SKM-1 treated with dmso at 0.1 percent for 144 hours (cell line): ENCODE measurements at regions not wholly inside any gene's neighbourhood (a gene's known extent, or its start where the extent isn't known, plus 50 kb on each side); places are given as distances from the start of the nearest gene placed in this dataset.
"Not testable (repeated sequence)": the region's sequence is repeated elsewhere in the genome, so short reads cannot be mapped to it uniquely, and the experiment has no call there.

Experiments used
- DNase-seq: peaks from one replicate; lab custom pipeline; 2025; ENCODE audit not compliant: unreplicated experiment; lab: John Stamatoyannopoulos, UW

DNA sequence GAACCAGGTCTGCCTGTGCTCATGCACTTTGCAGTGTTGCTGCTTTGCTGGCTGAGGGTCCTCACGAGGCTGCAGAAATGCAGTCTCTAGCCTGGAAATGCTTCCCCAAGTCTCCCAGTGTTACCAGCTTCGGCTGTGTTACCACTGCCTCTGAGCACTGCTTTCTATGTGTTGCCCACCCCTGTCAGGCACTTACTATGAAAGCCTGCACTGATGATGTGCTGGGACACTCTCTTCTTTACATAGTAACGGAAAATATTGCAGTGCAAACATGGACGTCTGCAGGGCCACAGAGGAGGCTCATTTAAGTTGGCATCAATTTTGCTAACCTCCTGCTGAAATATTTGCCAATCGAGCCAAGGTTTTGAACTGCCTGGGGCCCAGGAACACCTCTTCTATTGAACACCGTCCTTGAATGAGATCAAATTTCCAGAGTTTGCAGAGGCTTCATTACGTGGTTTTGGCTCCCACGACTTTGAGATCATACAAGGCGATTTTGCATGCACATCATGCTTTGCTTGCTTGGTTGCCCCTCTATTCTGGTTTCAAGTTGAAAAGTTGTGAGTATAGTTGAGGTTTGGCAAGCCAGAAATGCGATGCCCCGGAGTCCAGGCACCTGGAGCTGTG lies 404.7 kb upstream of the PODXL start:
- no peak for DNase-seq

DNA sequence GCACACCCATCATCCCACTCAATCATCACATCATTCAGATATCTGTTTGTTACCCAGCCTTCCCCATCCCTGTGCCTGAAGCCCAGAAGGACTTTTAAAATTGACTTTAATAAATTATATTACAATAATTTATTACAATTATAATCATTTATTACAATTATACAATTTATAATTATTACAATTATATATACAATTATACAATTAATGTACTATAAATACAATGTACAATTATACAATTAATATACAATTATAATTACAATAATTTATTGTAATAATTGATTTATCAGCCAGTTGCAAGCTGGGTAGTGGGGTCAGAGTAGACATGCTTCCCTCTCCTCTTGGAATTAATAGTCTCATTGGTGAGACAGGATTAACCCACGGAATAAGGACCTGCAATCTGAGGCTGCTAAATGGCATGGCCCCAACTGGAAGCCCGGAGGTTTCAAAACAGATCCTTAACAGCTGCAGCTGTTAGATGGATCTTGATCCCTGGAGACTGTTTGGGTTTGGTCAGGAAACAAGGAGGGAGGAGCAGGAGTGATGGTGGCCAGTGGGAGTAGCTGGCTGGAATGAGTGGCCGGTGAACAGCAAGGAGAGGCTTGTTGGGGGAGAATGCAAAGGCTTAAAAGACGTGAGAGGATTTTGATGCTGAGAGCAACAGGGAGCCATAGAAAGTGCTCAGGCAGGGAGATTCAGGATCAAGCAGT lies 402.8 kb upstream of the PODXL start:
- DNase-seq = no peak

DNA sequence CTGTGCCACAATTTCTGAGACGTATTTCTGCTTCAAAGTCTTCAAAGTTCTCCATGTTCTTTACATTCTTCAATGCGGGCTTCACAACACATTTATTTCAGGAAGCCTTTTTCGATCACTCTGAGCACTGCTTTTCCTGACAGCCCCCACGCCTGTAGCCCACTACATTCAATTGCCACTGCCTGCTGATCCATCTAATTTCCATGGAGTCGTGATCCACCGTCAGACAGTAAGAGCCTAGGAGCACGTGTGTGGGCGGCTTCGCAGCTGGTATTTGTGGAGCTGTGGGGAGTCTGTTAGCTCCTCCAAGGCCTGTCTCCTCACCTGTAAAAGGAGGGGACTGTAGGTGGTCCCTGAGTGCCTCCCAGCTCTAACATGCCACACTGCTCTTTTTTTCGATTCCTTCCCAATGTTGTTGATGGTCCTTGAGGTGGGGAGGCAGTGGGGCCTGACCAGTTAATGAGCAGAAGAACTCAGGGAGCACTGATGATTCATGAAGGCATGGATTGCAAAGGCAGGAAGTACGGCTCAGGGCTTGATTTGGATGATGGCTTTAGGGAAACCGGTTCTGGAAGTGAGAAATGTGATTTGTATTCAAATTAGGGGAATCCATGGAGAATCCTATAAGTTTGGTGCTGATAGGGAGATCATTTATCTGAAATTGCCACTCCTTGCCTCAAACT lies 401.1 kb upstream of the PODXL start:
- no peak for DNase-seq

DNA sequence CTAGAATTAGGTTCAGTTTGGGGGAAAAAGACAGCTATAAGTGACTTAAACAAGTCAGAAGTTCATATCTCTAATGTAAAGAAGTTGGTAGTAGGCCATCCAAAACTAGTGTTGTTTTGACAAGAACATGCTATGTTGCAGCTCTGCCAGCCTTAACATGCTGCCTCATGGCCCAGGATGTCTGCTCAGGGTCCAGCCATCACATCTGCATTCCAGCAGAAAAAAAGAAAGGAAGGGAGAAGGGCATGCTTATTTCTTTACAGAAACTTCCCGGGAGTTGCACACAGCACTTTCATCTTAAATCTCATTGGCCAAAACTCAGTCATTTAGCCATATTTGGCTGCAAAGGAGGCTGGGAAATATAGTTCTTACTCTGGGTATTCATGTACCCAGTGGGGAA lies 400.4 kb upstream of the PODXL start:
- no peak for DNase-seq

DNA sequence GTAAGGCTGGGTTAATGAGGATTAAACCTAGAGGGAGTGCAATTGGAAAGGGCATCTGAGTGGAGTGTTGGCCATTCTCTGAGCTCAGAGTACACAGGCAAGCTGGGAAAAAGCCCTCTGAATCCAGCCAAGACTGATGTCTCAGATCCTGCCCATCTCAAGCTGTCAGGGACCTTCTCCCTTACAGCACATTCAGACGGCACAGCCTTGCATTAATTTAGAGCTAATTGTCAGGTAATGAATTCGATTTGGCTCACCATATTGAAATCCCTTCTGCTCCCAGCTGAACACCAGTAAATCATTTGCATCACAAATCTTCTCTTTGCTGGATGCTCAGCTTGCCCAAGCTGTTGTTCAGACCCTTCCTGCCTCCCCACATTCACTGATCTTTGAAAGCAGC lies 399.3 kb upstream of the PODXL start:
- DNase-seq = no peak

DNA sequence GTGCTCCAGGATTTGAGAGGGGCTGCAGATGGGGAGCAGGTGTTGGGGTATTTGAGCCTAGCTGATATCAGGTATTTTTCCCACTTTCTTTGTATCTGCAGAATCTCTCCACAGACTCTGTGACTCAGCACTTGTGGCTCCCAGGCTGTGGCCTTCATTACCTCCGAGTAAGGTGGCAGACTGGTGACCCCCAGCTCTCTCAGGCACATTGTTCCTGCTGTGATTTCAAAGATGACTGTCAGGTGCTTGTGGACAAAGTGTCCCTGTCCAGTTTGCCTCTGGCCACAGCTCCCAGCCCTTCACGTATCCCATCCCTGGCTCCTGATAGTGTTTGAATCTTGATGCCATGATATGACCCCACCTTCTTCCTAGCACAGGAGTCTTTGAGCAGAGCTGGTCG lies 396.8 kb upstream of the PODXL start:
- DNase-seq = no peak

DNA sequence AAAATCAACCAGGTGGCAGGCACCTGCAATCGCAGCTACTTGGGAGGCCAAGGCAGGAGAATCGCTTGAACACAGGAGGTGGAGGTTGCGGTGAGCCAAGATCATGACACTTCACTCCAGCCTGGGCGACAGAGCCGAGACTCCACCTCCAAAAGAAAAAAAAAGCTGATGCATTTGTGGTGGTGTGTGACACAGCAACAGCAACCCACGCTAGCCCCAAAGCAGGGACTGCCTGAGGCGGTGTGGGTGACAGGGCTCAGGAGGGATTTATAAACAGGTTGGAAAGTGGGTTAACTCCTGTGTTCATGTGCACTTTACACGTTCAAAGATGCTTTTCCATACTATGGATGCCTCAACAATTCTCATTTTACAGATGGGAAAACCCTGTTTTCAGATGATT lies 395.9 kb upstream of the PODXL start:
- DNase-seq = no peak

DNA sequence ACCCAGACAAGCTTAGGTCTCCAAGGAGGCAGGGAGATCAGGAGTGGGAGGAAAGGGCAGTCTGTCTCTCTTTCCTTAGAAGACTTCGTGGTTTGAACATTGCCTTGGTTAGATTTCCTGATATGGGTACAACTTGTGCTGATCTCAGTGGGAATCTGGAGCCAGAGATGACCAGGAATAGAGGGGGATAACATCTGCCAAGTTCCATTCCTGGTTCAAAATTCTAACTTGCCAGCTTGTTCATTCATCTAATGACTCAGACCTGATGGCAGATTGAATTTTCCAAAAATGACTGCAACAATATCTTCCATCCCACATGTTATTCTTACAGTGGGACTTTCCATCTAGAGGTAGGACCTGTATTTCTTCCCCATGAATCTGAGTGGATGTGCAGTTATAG lies 394.3 kb upstream of the PODXL start:
- DNase-seq = no peak

DNA sequence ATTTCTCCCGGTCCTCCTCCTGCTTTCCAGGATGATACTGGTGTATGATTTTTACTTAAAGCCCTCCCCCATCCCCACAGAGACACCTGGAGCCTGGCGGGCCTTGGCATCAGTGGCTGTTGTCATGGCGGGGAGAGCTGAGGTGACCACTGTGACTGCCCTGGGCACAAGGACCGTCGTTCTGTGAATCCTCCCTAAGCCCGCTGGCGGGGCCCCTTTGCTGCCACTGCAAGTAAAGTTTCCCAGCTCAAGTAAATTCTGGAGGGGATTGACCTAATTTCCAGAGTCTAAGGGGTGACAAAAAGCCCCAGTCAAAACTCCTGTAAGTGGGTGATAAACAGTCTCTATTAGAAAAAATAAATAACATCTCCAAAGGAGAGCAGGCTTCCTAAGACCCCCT lies 393.2 kb upstream of the PODXL start:
- DNase-seq = no peak

DNA sequence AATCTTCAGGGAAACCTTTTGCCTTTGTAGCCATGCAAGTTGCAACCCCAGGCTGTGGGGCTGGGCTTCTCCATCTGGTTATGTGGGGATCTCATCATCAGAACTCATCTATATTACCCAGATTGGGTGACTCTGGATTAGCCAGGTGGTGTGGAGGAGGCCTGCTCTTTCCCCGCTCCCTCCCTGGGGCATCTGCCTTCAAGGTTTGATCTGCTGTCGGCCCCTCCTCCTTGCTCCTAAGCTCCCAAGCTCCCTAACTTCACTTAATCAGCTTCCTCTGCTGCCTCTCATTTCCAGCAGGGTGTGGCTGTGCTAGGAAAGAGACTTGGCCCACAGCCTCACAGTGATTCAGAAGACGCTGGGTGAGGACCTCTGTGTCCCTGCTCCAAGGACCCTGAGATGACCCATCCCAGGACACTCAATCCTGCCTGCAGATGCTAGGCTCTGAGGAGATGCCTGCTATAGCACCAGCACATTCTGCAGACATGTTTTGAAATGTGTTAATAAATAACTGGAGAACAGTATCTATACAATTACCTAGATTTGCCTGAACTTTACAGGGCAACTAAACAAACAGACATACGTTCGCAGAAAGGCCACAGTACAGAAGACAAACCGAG lies 392.1 kb upstream of the PODXL start:
- DNase-seq = no peak

DNA sequence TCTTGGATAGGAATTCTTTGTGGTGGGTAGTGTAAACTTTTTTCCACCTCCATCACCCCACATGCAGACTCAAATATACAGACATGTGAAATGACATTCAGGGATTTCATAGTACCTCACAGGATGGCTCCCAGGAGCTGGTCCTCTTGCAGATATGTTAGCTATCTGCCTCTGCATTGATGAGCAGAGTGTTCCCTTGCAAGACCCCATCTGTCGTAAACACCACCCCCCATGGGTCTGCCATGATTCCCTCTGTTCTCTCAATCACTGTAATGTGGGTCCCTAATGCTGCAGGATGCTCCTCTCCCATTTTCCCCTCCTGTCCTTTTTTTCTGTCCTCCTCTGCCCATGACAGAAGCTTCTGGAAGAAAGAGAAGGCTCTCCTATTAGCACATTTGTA lies 391.2 kb upstream of the PODXL start:
- DNase-seq = no peak

DNA sequence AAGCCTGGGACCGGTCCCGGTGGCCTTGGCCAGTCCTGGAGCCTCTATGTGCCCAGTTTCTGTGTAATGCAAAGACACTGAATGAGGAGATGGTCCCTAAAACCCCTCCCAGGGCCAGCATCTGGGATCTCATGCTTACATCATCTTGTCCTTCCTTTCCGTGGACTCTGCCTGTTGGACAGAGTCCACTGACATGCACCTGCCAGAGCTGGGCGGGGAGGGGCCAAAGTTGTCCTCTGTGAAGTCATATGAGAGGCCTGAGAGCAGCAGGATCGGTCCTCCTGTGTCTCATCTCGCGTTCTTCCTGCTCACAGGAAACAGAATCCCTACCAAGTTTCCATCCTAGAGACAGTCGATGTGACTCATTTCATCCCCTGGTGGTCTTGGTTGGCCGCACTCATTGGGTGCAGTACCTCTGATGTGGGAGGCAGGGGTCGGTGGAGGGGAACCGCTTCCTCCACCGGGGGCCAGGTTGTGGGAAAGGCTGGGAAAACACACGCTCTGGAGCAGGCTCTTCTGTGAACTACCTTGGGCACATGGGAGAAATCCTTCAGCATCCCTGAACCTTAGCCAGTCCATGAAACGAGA lies 389.6 kb upstream of the PODXL start:
- DNase-seq = no peak

DNA sequence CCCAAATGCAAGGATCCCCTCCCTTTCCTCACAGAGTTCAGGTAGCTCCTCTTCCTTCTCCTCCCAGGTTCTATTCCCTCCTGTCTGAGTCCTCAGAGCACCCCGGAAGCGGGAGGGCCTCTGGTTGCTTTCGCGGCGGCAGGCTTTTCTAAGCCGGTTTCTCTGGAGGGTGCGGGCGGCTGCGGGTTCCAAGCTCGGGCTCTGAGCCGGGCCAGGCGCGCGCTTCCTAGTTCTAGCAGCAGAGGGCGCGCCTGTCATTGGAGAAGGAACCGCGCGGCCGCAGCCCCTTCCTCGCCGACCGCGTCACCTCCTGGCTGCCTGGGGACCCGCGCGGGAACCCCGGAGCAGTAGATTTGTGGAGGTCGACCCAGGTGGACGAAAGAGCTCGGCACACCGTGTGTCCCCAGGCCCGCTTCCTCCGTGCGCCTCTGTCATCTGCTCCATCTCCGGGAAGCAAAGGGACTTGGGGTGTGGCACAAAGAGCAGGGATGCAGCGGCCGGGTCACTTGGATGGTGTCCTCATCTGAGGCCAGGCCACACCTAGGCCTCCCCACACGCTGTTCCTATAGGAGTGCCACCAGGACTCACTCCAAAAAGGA lies 389.0 kb upstream of the PODXL start:
- peak; percentile 45 for DNase-seq

DNA sequence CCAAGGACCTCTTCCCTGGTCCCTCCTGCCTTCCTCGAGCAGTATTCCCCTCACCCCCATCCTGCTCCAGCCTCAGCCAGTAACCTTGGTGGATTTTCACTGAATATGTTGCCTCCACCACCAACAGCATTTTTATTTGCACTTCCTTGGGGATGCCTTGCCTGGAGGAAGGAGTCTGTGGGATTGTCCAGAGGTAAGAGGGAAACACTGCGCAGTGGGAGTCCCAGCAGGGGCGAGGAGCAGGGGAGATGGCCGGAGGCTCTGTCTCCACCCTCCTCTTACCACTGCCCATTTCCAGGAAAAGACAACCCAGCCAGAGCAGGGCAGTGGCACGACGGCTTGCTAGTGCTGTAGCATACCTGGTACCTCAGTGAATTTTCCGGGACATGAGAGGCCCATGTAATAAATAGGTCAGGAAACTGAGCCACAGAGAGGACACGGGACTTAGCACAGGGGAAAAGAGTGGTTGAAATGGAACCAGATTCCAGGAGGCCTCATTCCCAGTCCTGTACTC lies 388.2 kb upstream of the PODXL start:
- no peak for DNase-seq

DNA sequence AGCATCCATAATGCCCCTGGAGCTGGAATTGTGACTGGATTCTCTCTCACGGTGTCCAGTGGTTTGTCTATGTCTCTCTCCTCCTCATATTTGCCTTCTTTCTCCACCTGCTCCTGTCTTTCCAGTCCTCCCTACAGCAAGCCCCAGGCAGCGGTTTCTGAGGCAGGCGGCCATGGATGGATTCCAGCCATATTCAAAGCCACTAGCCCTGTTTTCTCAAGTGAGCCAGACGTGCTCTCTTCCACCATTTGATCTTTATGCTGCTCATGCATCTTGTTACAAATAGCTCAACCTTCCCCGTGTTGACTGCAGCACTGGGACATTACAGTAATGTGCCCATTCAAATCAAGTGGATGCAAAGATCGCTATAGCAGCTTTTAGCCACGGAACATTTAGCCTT lies 387.2 kb upstream of the PODXL start:
- no peak for DNase-seq

DNA sequence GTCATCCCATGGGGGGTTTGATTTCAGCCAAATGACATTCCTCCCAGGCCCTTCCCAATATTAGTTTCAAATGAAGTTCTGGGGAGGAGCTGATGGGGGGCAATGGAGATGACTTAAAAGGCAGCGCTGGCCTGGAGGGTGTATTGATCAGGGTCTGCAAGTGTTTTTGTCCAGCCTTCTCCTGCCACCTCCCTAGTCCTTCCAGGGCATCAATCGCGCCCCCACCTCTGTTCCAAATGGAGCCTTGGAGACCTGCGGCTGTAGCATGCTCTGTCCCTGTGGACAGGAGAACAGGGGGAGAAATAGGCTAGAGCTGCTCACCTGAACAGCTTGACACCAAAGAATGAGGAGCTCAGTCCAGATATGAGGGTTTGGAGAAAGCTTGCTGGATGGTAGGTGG lies 386.8 kb upstream of the PODXL start:
- DNase-seq = no peak

DNA sequence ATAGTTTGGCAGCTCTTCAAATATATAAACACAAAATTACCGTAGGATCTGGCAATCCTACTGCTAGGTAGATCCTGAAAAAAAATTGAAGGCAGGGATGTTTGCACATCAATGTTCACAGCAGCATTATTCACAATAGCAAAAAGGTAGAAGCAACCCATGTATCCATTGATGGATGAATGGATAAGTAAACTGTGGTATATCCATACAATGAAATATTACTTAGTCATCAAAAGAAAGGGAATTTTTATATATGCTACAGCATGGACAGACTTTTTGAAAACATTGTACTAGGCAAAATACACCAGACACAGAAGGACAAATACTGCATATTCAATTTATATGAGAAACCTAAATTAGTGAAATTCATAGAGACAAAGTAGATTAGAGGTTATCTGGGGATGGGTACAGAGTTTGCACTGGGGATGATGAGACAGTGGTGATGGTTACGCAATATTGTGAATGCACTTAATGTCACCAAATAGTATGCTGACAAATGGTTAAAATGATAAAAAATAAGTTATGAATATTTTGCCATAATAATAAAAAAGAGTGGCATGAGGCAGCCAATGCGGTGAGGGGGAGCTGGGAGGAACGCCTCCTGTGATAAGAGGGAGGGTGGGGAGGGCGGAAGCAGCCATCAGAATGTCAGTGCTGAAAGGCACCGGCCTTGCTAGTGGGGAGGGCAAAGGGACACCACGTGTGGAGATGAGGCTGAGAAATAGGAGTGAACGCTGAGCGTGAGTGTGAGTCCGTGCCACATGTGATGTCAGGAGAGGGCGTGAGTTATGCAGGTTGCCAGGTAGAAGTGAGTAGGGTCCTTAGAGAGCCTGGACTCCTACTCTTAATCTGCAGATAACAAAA lies 386.1 kb upstream of the PODXL start:
- DNase-seq = no peak

DNA sequence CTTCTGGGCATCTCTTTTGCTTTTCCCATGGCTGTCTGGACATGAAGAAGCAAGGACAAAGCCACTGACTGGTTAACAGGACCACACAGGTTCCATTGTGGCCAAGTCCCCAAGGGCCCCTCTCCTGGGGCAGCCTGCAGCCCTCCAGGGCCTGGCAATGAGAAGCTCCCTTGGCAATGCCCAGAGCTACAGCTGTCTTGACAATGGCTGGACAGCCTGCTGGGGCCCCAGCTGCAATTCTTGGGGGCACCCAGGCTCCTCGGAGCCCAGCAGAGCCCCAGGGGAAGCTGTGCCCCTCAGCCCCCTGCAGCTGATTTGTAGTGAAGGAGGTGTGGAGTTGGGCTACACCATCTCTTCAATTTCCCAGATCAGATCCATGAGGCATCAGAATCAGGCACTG lies 384.9 kb upstream of the PODXL start:
- DNase-seq = no peak

DNA sequence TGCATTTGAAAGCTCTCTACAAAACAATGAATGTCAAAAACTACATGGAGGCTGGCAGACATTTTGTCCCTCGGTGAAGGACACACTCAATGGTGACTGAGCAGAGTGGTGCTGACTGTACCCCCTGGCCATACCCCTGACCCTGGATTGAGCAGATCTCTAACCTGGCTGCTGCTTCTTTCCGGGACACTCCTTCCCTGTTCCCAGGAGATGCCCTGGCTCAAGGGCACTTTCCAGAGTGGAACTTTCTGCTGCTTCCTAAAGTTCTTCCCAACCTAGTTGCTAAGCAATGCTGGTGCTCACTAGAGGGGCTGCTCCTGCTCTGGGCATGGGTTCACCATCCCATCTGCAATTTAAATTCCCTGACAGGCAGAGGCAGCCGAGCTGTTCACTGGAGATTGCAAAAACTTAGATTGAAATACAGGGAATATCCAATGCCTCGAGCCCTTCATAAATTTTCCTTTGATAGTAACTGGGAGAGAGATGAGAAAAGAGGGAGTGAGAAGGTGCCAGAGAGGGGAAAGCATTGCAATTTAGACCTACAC lies 384.3 kb upstream of the PODXL start:
- DNase-seq = no peak

DNA sequence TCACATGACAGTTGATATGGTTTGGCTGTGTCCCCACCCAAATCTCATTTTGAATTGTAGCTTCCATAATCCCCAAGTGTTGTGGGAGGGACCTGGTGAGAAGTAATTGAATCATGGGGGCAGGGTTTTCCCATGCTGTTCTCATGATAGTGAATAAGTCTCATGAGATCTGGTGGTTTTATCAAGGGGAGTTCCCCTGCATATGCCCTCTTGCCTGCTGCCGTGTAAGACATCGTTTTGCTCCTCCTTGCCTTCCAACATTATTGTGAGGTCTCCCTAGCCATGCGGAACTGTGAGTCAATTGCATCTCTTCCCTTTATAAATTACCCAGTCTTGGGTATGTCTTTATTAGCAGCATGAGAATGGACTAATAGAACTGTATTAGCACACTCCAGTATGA lies 382.4 kb upstream of the PODXL start:
- DNase-seq = not testable (repeated sequence)
